Endothelial cell of umbilical vein (primary cell): ENCODE measurements at regions not wholly inside any gene's neighbourhood (a gene's known extent, or its start where the extent isn't known, plus 50 kb on each side); places are given as distances from the start of the nearest gene placed in this dataset.

Experiments
- BruUV-seq: library from RNA; stranded (reverse); fragments of 400-500 nt; replicated peaks from 2 replicates; lab custom pipeline; 2021; lab: Mats Ljungman, UMichigan
- CTCF ChIA-PET: fragments of 300-600, 350-600 bp; sonication (Branson Sonifier 250); formaldehyde crosslinking; loops from one replicate; lab custom pipeline; 2021; ENCODE audit warnings: antibody characterized with exemption, inconsistent platforms; lab: Charles Lee
- POLR2A ChIA-PET: fragments of 300-600, 350-600 bp; sonication (Branson Sonifier 250); formaldehyde crosslinking; loops from one replicate; lab custom pipeline; 2021; ENCODE audit warnings: antibody characterized with exemption, inconsistent platforms; lab: Charles Lee
- DNase-seq: peaks from one replicate; pipeline ENCODE4 v3.0.0-alpha.2; 2011; ENCODE audit warnings: low read depth, low spot score
- FAIRE-seq: peaks from 2 replicates; lab custom pipeline; 2011; peaks lifted over from hg19 to GRCh38; lab: Jason Lieb, UNC
- H2AFZ ChIP-seq: 2 replicates; pipeline ENCODE4 v1.6.0; 2012; ENCODE audit warnings: low read depth, low read length, control low read depth, inconsistent platforms
- H3K27ac ChIP-seq: 2 replicates; pipeline ENCODE4 v1.5.1; 2011; ENCODE audit warnings: low read depth, mild to moderate bottlenecking, control low read depth, low read length, moderate library complexity; ENCODE audit not compliant: insufficient read depth
- H3K27me3 ChIP-seq, 2 experiments: 2 replicates each; pipeline versions ENCODE4 v1.6.0 to v1.6.1; 2011; ENCODE audit warnings: low read length in 2 of 2, mixed read lengths in 1 of 2; ENCODE audit not compliant: control insufficient read depth in 2 of 2, insufficient read depth in 2 of 2
- H3K36me3 ChIP-seq, 2 experiments: 2 replicates in 1 of 2; 3 replicates in 1 of 2; pipeline ENCODE4 v1.5.1; 2011; ENCODE audit warnings: low read length in 2 of 2, mild to moderate bottlenecking in 1 of 2, moderate library complexity in 1 of 2; ENCODE audit not compliant: control insufficient read depth in 2 of 2, insufficient read depth in 2 of 2; ENCODE audit errors: extremely low read depth in 1 of 2
- H3K4me1 ChIP-seq: 3 replicates; pipeline ENCODE4 v1.5.1; 2011; ENCODE audit warnings: mild to moderate bottlenecking, low read length; ENCODE audit not compliant: control insufficient read depth, insufficient read depth; ENCODE audit errors: extremely low read depth
- H3K4me2 ChIP-seq: 2 replicates; pipeline ENCODE4 v1.6.1; 2011; ENCODE audit warnings: low read length, control low read depth, mixed read lengths; ENCODE audit not compliant: insufficient read depth
- H3K4me3 ChIP-seq, 3 experiments: fragments of 200-600 bp in 1 of 3; sonication (generic), shearing (Covaris generic) in 1 of 3; replicated peaks in 1 of 3; 2 replicates each; pipeline ENCODE4 v1.5.1; 2011 to 2016; ENCODE audit warnings: control low read depth in 3 of 3, low read length in 3 of 3, mild to moderate bottlenecking in 2 of 3, inconsistent platforms in 1 of 3, low read depth in 1 of 3, moderate library complexity in 1 of 3; ENCODE audit not compliant: insufficient read depth in 1 of 3
- H3K79me2 ChIP-seq: 2 replicates; pipeline ENCODE4 v1.6.0; 2012; ENCODE audit warnings: low read length, inconsistent platforms; ENCODE audit not compliant: control insufficient read depth, insufficient read depth
- H3K9ac ChIP-seq: replicated peaks from 2 replicates; pipeline ENCODE3; 2011; ENCODE audit warnings: low read length, control low read depth; ENCODE audit not compliant: insufficient read depth; ENCODE audit errors: extremely low read depth
- H3K9me1 ChIP-seq: replicated peaks from 3 replicates; pipeline ENCODE4 v1.6.0; 2011; ENCODE audit warnings: mild to moderate bottlenecking, low read length; ENCODE audit not compliant: control insufficient read depth, insufficient read depth; ENCODE audit errors: extremely low read depth
- H3K9me3 ChIP-seq: replicated peaks from 2 replicates; pipeline ENCODE4 v1.5.1; 2012; ENCODE audit warnings: low read length, inconsistent platforms; ENCODE audit not compliant: control insufficient read depth, insufficient read depth
- H4K20me1 ChIP-seq: replicated peaks from 2 replicates; pipeline ENCODE3; 2011; ENCODE audit warnings: mild to moderate bottlenecking, low read length; ENCODE audit not compliant: control insufficient read depth, insufficient read depth; ENCODE audit errors: extremely low read depth
- EZH2 ChIP-seq: IDR thresholded peaks from 2 replicates; pipeline ENCODE4 v1.6.1; 2012; ENCODE audit warnings: borderline replicate concordance, low read depth, mild to moderate bottlenecking, moderate library complexity, low read length, inconsistent platforms; ENCODE audit not compliant: severe bottlenecking
- FOS ChIP-seq: IDR thresholded peaks from 2 replicates; pipeline ENCODE4 v1.6.1; 2011; ENCODE audit warnings: mild to moderate bottlenecking, low read length, moderate library complexity, borderline replicate concordance; ENCODE audit not compliant: insufficient read depth
- GATA2 ChIP-seq: IDR thresholded peaks from 2 replicates; pipeline ENCODE4 v1.7.0; 2011; ENCODE audit warnings: low read depth, mild to moderate bottlenecking, moderate library complexity, mixed read lengths, low read length; ENCODE audit not compliant: insufficient read length, insufficient read depth
- JUN ChIP-seq: IDR thresholded peaks from 2 replicates; pipeline ENCODE4 v1.6.1; 2011; ENCODE audit warnings: borderline replicate concordance, low read depth; ENCODE audit not compliant: insufficient read length, insufficient read depth
- MAX ChIP-seq: IDR thresholded peaks from 2 replicates; pipeline ENCODE4 v1.6.1; 2011; ENCODE audit not compliant: insufficient read depth, insufficient read length
- MYC ChIP-seq: IDR thresholded peaks from one replicate; pipeline ENCODE4 v1.6.1; 2011; ENCODE audit warnings: mild to moderate bottlenecking, low read depth, low read length
- POLR2A ChIP-seq: IDR thresholded peaks from 2 replicates; pipeline ENCODE4 v1.6.1; 2012; ENCODE audit warnings: low read depth, mild to moderate bottlenecking, control low read depth, low read length
- POLR2AphosphoS5 ChIP-seq: IDR thresholded peaks from 2 replicates; pipeline ENCODE4 v1.6.1; 2012; ENCODE audit warnings: low read depth, mild to moderate bottlenecking, control low read depth, low read length, moderate library complexity; ENCODE audit not compliant: insufficient read depth
- dilution Hi-C: fragments of 300-500 bp; cut with MboI; formaldehyde crosslinking; loops from one replicate; pipeline ENCODE4 v1.15.0; 2019; ENCODE audit warnings: low sequenced_read_pairs; ENCODE audit not compliant: extremely low pct_ligation_motif_present
- intact Hi-C: fragments of 100-400 bp; cut with micrococcal nuclease; formaldehyde crosslinking; loops from one replicate; pipeline ENCODE4 v1.10.0; 2022
- TF ChIP-seq, protein P1 (sequence below), 2 donors: IDR thresholded peaks; 1 replicate in 1 of 2; 2 replicates in 1 of 2; pipeline ENCODE4 v1.5.1; 2011; ENCODE audit warnings: low read length in 2 of 2, mild to moderate bottlenecking in 2 of 2, moderate library complexity in 2 of 2, control low read depth in 1 of 2, inconsistent platforms in 1 of 2, low read depth in 1 of 2; ENCODE audit not compliant: insufficient read depth in 1 of 2; ENCODE audit errors: extremely low read depth in 1 of 2

- intact Hi-C loops (no loop called here), dilution Hi-C loops (no loop called here)
- no peaks in the 10 kb centered on the region for H3K9me1 ChIP-seq
- H3K4me2 ChIP-seq, result no peak overlapping the region
- no peak for FAIRE-seq
- BruUV-seq, result no TSS peak
- H3K9ac ChIP-seq, result no peak overlapping the region
- H3K27ac ChIP-seq, result no peak overlapping the region
- H3K27me3 ChIP-seq, result no peaks in the 10 kb centered on the region
- no peaks in the 10 kb centered on the region for H3K9me3 ChIP-seq
- H2AFZ ChIP-seq, result no peak overlapping the region
- POLR2A ChIA-PET, result no interaction called here
- no peaks in the 10 kb centered on the region for H3K79me2 ChIP-seq
- no peaks in the 10 kb centered on the region for H3K36me3 ChIP-seq
- no peaks in the 10 kb centered on the region for H3K4me1 ChIP-seq
- no peak overlapping the region for H3K4me3 ChIP-seq
- no peak for TF ChIP-seq MAX
- TF ChIP-seq EZH2, result no peak
- no peak for TF ChIP-seq MYC
- no peak for TF ChIP-seq POLR2A
- TF ChIP-seq GATA2, result no peak
- no peak for TF ChIP-seq JUN
- no peak for TF ChIP-seq FOS
- TF ChIP-seq POLR2AphosphoS5, result no peak
- TF ChIP-seq, protein P1, sequence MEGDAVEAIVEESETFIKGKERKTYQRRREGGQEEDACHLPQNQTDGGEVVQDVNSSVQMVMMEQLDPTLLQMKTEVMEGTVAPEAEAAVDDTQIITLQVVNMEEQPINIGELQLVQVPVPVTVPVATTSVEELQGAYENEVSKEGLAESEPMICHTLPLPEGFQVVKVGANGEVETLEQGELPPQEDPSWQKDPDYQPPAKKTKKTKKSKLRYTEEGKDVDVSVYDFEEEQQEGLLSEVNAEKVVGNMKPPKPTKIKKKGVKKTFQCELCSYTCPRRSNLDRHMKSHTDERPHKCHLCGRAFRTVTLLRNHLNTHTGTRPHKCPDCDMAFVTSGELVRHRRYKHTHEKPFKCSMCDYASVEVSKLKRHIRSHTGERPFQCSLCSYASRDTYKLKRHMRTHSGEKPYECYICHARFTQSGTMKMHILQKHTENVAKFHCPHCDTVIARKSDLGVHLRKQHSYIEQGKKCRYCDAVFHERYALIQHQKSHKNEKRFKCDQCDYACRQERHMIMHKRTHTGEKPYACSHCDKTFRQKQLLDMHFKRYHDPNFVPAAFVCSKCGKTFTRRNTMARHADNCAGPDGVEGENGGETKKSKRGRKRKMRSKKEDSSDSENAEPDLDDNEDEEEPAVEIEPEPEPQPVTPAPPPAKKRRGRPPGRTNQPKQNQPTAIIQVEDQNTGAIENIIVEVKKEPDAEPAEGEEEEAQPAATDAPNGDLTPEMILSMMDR (IDR thresholded peaks at IDR 0.05; ENCODE audit: extremely low read depth in 1 of 2, insufficient read depth in 1 of 2, low read depth in 1 of 2, low read length in 2 of 2), result no peak
- CTCF ChIA-PET, result no interaction called here
- no peak for DNase-seq
- no peaks in the 10 kb centered on the region for H4K20me1 ChIP-seq
Measured at GRCh38 chrX:87236830-87237440, 280.7 kb upstream of the KLHL4 start.
